ENCODE measurements at regions not wholly inside any gene's neighbourhood (a gene's known extent, or its start where the extent isn't known, plus 50 kb on each side); places are given as distances from the start of the nearest gene placed in this dataset.
A peak's percentile ranks its signal among the peaks of the same experiment; 100 is the strongest.
"Not testable (repeated sequence)": the region's sequence is repeated elsewhere in the genome, so short reads cannot be mapped to it uniquely, and the experiment has no call there.

GRCh38 chr21:38082936-38083485 is 166.8 kb upstream of the KCNJ6 start:
- no peak overlapping the region for H3K4me3 ChIP-seq
- no peak for DNase-seq
- no peak overlapping the region for H3K27ac ChIP-seq
- WGBS, 2 donors, result 82% methylated on average over 4 of the region's 4 CpGs
- H3K36me3 ChIP-seq, result no peaks in the 10 kb centered on the region
- no peak for TF ChIP-seq POLR2AphosphoS5 (IDR thresholded peaks at IDR 0.05)
- TF ChIP-seq EP300 (IDR thresholded peaks at IDR 0.05), result no peak
- no peak for TF ChIP-seq POLR2A (IDR thresholded peaks at IDR 0.05)
- TF ChIP-seq CTCF (IDR thresholded peaks at IDR 0.05), result no peak
- H3K4me1 ChIP-seq, result no peaks in the 10 kb centered on the region
- ATAC-seq (ENCODE audit: low FRiP score in 2 of 2), result no peak
- H3K27me3 ChIP-seq, result no peaks in the 10 kb centered on the region
- H3K9me3 ChIP-seq, result no peaks in the 10 kb centered on the region

GRCh38 chr21:38083535-38083934 is 167.3 kb upstream of the KCNJ6 start:
- Histone ChIP-seq H3K36me3 (no peaks in the 10 kb centered on the region), H3K27ac (no peak overlapping the region), H3K27me3 (no peaks in the 10 kb centered on the region), H3K4me1 (no peaks in the 10 kb centered on the region), H3K4me3 (no peak overlapping the region), H3K9me3 (no peaks in the 10 kb centered on the region)
- DNase-seq (no peak), ATAC-seq (ENCODE audit: low FRiP score in 2 of 2) (no peak)
- TF ChIP-seq EP300 (IDR thresholded peaks at IDR 0.05) (no peak), CTCF (IDR thresholded peaks at IDR 0.05) (no peak)

GRCh38 chr21:38086580-38086979 is 170.2 kb upstream of the KCNJ15 start:
- WGBS, 2 donors, result 97 to 100% methylated on average over 1 of the region's 1 CpG
- Histone ChIP-seq H3K27me3 (no peaks in the 10 kb centered on the region), H3K27ac (no peak overlapping the region), H3K4me3 (no peak overlapping the region), H3K36me3 (no peaks in the 10 kb centered on the region), H3K4me1 (no peaks in the 10 kb centered on the region), H3K9me3 (no peaks in the 10 kb centered on the region)
- DNase-seq (no peak), ATAC-seq (ENCODE audit: low FRiP score in 2 of 2) (no peak)
- TF ChIP-seq EP300 (IDR thresholded peaks at IDR 0.05) (no peak), CTCF (IDR thresholded peaks at IDR 0.05) (no peak), POLR2A (IDR thresholded peaks at IDR 0.05) (no peak), POLR2AphosphoS5 (IDR thresholded peaks at IDR 0.05) (no peak)

GRCh38 chr21:38088916-38089762 is 167.7 kb upstream of the KCNJ15 start:
- ATAC-seq (ENCODE audit: low FRiP score in 2 of 2) (no peak), DNase-seq (peak in 1 of 2 donors; percentile 28)
- H3K27ac ChIP-seq, result no peak overlapping the region
- WGBS, 2 donors, result 90 to 91% methylated on average over 13 of the region's 13 CpGs
- no peak for TF ChIP-seq CTCF (IDR thresholded peaks at IDR 0.05)
- TF ChIP-seq EP300 (IDR thresholded peaks at IDR 0.05), result no peak
- H3K36me3 ChIP-seq, result no peaks in the 10 kb centered on the region
- H3K4me1 ChIP-seq, result no peaks in the 10 kb centered on the region
- no peaks in the 10 kb centered on the region for H3K27me3 ChIP-seq
- no peak overlapping the region for H3K4me3 ChIP-seq
- no peaks in the 10 kb centered on the region for H3K9me3 ChIP-seq

GRCh38 chr21:38089763-38090046 is 167.1 kb upstream of the KCNJ15 start:
- 61 to 62% methylated on average over 6 of the region's 6 CpGs for WGBS, 2 donors
- ATAC-seq (ENCODE audit: low FRiP score in 2 of 2), result no peak
- TF ChIP-seq CTCF (IDR thresholded peaks at IDR 0.05) (no peak), POLR2A (IDR thresholded peaks at IDR 0.05) (no peak)

GRCh38 chr21:38091061-38091460 is 165.7 kb upstream of the KCNJ15 start:
- not testable (repeated sequence) for H3K36me3 ChIP-seq; DNase-seq; H3K27me3 ChIP-seq; ATAC-seq (ENCODE audit: low FRiP score in 2 of 2); H3K4me3 ChIP-seq; H3K4me1 ChIP-seq; H3K27ac ChIP-seq; H3K9me3 ChIP-seq
- 92 to 98% methylated on average over 2 of the region's 2 CpGs for WGBS, 2 donors

More at GRCh38 chr21:38089763-38090046, 167.1 kb upstream of the KCNJ15 start:
- H3K4me3 ChIP-seq, result no peak overlapping the region
- no peak for DNase-seq
- H3K4me1 ChIP-seq, result no peaks in the 10 kb centered on the region
- no peaks in the 10 kb centered on the region for H3K36me3 ChIP-seq
- no peaks in the 10 kb centered on the region for H3K9me3 ChIP-seq
- no peak overlapping the region for H3K27ac ChIP-seq
- no peaks in the 10 kb centered on the region for H3K27me3 ChIP-seq
